ENCODE measurements at regions not wholly inside any gene's neighbourhood (a gene's known extent, or its start where the extent isn't known, plus 50 kb on each side); places are given as distances from the start of the nearest gene placed in this dataset.

DNA sequence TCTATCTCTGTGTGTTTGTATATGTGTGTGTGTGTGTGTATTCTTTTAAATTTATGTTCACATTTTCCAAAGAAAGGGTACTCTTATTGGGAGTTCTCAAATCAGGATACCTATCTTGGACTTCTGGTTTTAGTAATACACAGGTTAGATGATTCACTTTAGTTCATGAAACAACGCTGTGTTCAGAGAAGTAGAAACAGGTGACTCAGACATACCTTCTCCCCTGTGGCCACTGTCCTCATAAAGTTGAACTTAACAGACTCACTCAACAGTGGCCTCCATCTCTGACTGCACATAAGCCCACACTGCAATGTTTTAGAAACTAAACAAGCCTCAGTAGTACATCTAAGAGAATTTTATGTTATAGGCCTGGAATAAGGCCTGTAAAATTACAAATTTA, 566.6 kb upstream of the VRK2 start:
- Histone ChIP-seq H2BK20ac (ENCODE audit: low read length) (no peak overlapping the region), H3K27me3 (replicated peaks in 1 of 4; ENCODE audit: control insufficient read depth in 3 of 4, extremely low read depth in 1 of 4, insufficient read depth in 3 of 4, low read length in 3 of 4) (no peaks in the 10 kb centered on the region), H3K23me2 (ENCODE audit: low read depth, low read length) (no peaks in the 10 kb centered on the region), H4K8ac (ENCODE audit: extremely low read depth, insufficient read depth, low read length) (no peak overlapping the region), H4K20me1 (replicated peaks in 1 of 2; ENCODE audit: control insufficient read depth in 1 of 2, insufficient read depth in 2 of 2, low read length in 2 of 2) (no peaks in the 10 kb centered on the region), H4K5ac (ENCODE audit: insufficient read length, low read depth, low read length) (no peak overlapping the region), H3K23ac (ENCODE audit: insufficient read length) (no peak overlapping the region), H3K4me2 (ENCODE audit: insufficient read depth in 1 of 2, low read depth in 2 of 2, low read length in 2 of 2) (no peak overlapping the region), H3K4ac (replicated peaks; ENCODE audit: insufficient read length, low read depth, low read length) (no peak overlapping the region), H2BK12ac (ENCODE audit: low read depth, low read length) (no peak overlapping the region), H3K18ac (ENCODE audit: extremely low read depth, low read length) (no peak overlapping the region), H3K56ac (replicated peaks; ENCODE audit: insufficient read length, low read depth, low read length) (no peak overlapping the region), H3K27ac (ENCODE audit: low read depth, low read length) (no peak overlapping the region), H3K36me3 (ENCODE audit: control insufficient read depth in 2 of 4, insufficient read depth in 4 of 4, low read length in 3 of 4) (no peaks in the 10 kb centered on the region), H3K4me1 (replicated peaks in 1 of 4; ENCODE audit: control insufficient read depth in 3 of 4, insufficient read depth in 4 of 4, low read length in 3 of 4) (no peaks in the 10 kb centered on the region), H2AK5ac (ENCODE audit: low read depth, low read length) (no peak overlapping the region), H3K9ac (replicated peaks in 1 of 4; ENCODE audit: extremely low read depth in 1 of 4, low read depth in 3 of 4, low read length in 3 of 4) (no peak overlapping the region), H2BK120ac (replicated peaks; ENCODE audit: low read depth, low read length) (no peak overlapping the region), H2AFZ (ENCODE audit: low read length) (no peak overlapping the region), H2BK5ac (ENCODE audit: low read depth, low read length) (no peak overlapping the region), H3K79me1 (ENCODE audit: low read depth, low read length) (no peaks in the 10 kb centered on the region), H3K9me3 (ENCODE audit: insufficient read depth in 2 of 2, low read depth in 1 of 2, low read length in 1 of 2) (no peaks in the 10 kb centered on the region), H3K14ac (ENCODE audit: insufficient read length) (no peak overlapping the region), H4K91ac (replicated peaks; ENCODE audit: insufficient read length, low read length) (no peak overlapping the region), H3K79me2 (ENCODE audit: control insufficient read depth in 1 of 2, insufficient read depth in 2 of 2, low read length in 2 of 2) (no peaks in the 10 kb centered on the region), H2BK15ac (ENCODE audit: low read length) (no peak overlapping the region), H3K4me3 (ENCODE audit: extremely low read depth in 1 of 4, insufficient read depth in 2 of 4, low read depth in 3 of 4, low read length in 4 of 4) (no peak overlapping the region)
- DNase-seq (ENCODE audit: low read depth in 1 of 2, low spot score in 2 of 2): no peak
- no peak for TF ChIP-seq KDM4A (IDR thresholded peaks at IDR 0.05; ENCODE audit: low read depth, low read length, severe bottlenecking)
- no peak for TF ChIP-seq RFX5 (IDR thresholded peaks at IDR 0.05; ENCODE audit: borderline replicate concordance, low read depth, low read length)
- TF ChIP-seq FOSL1 (IDR thresholded peaks at IDR 0.05; ENCODE audit: insufficient read depth, low read depth, low read length): no peak
- ChIA-PET CTCF (ENCODE audit: partially characterized antibody) (interaction anchor here (1.0 to 1.3 kb wide), 2 partner anchors 26 to 28 kb away, joined by 3 to 5 read pairs; no protein-coding TSS in a partner anchor), POLR2A (ENCODE audit: partially characterized antibody) (no interaction called here)
- WGBS, 2 experiments (ENCODE audit: extremely low coverage in 1 of 2, insufficient coverage in 1 of 2, insufficient read length in 1 of 2, insufficient replicate concordance in 2 of 2, low coverage in 1 of 2, low lambda C conversion rate in 2 of 2, missing lambda C conversion rate in 1 of 2): 95% methylated on average over 1 of the region's 1 CpG; no CpG with 5 or more reads in 1 of the 2 experiments
- FAIRE-seq: no peak

Measured in H1 (cell line).